IMR-90 (cell line): ENCODE measurements at regions not wholly inside any gene's neighbourhood (a gene's known extent, or its start where the extent isn't known, plus 50 kb on each side); places are given as distances from the start of the nearest gene placed in this dataset.
"Not testable (repeated sequence)": the region's sequence is repeated elsewhere in the genome, so short reads cannot be mapped to it uniquely, and the experiment has no call there.

Experiments
- ATAC-seq: fragments of 200-7000 bp; cut with Tn5 transposase; 2 replicates; pipeline ENCODE4 v1.9.1; 2020; ENCODE audit warnings: low read depth, mild to moderate bottlenecking, moderate library complexity
- BruUV-seq: library from RNA; stranded (reverse); fragments of 400-500 nt; replicated peaks from 2 replicates; lab custom pipeline; 2021; lab: Mats Ljungman, UMichigan
- CTCF ChIA-PET: fragments of 300-600 bp; formaldehyde crosslinking; extraction: SDS; loops from one replicate; lab custom pipeline; 2021; ENCODE audit warnings: antibody characterized with exemption; lab: Yijun Ruan, JAX
- POLR2A ChIA-PET: fragments of 300-600 bp; sonication (Branson Sonifier 250); formaldehyde crosslinking; loops from one replicate; lab custom pipeline; 2022; ENCODE audit warnings: antibody characterized with exemption; ENCODE audit not compliant: unreplicated experiment; lab: Charles Lee
- DNase-seq: peaks from one replicate; pipeline ENCODE4 v3.0.0; 2013
- H2AFZ ChIP-seq: replicated peaks from 2 replicates; pipeline ENCODE3; 2013; ENCODE audit warnings: low read length, mild to moderate bottlenecking; ENCODE audit not compliant: poor library complexity
- H2AK5ac ChIP-seq: 2 replicates; pipeline ENCODE4 v1.6.1; 2013; ENCODE audit warnings: low read depth, low read length, inconsistent platforms
- H2AK9ac ChIP-seq: replicated peaks from 2 replicates; pipeline ENCODE3; 2013; ENCODE audit warnings: mild to moderate bottlenecking, low read depth, low read length, moderate library complexity; ENCODE audit not compliant: poor library complexity
- H2BK120ac ChIP-seq: 2 replicates; pipeline ENCODE4 v1.6.1; 2013; ENCODE audit warnings: low read depth, low read length, inconsistent platforms
- H2BK15ac ChIP-seq: 3 replicates; pipeline ENCODE4 v1.6.1; 2013; ENCODE audit warnings: low read depth, low read length, inconsistent platforms
- H2BK20ac ChIP-seq: 2 replicates; pipeline ENCODE4 v1.6.1; 2013; ENCODE audit warnings: low read depth, mild to moderate bottlenecking, inconsistent platforms, low read length, moderate library complexity
- H2BK5ac ChIP-seq: 2 replicates; pipeline ENCODE4 v1.6.1; 2013; ENCODE audit warnings: mild to moderate bottlenecking, low read depth, low read length, inconsistent platforms; ENCODE audit not compliant: poor library complexity, severe bottlenecking
- H3K14ac ChIP-seq: replicated peaks from 2 replicates; pipeline ENCODE4 v1.6.1; 2013; ENCODE audit warnings: low read depth, low read length, inconsistent platforms
- H3K18ac ChIP-seq: 2 replicates; pipeline ENCODE4 v1.6.1; 2013; ENCODE audit warnings: low read depth, low read length, control low read depth
- H3K23ac ChIP-seq: 2 replicates; pipeline ENCODE4 v1.6.1; 2013; ENCODE audit warnings: low read depth, low read length, inconsistent platforms
- H3K27ac ChIP-seq: 2 replicates; pipeline ENCODE4 v1.5.1; 2013; ENCODE audit warnings: mild to moderate bottlenecking, control low read depth, low read length; ENCODE audit not compliant: insufficient read depth
- H3K27me3 ChIP-seq: 2 replicates; pipeline ENCODE4 v1.6.1; 2013; ENCODE audit warnings: low read length; ENCODE audit not compliant: control insufficient read depth, insufficient read depth
- H3K36me3 ChIP-seq: 2 replicates; pipeline ENCODE4 v1.6.1; 2013; ENCODE audit warnings: low read length, mixed read lengths; ENCODE audit not compliant: control insufficient read depth, insufficient read depth
- H3K4ac ChIP-seq: 2 replicates; pipeline ENCODE4 v1.6.1; 2013; ENCODE audit warnings: low read depth, low read length, inconsistent platforms
- H3K4me1 ChIP-seq: 2 replicates; pipeline ENCODE4 v1.6.1; 2013; ENCODE audit warnings: low read length, mixed read lengths; ENCODE audit not compliant: control insufficient read depth, insufficient read depth
- H3K4me2 ChIP-seq: 2 replicates; pipeline ENCODE4 v1.6.1; 2013; ENCODE audit warnings: low read depth, mild to moderate bottlenecking, control low read depth, low read length, moderate library complexity
- H3K4me3 ChIP-seq: 2 replicates; pipeline ENCODE4 v1.5.1; 2013; ENCODE audit warnings: low read depth, mild to moderate bottlenecking, control low read depth, low read length, moderate library complexity; ENCODE audit not compliant: insufficient read depth
- H3K56ac ChIP-seq: 2 replicates; pipeline ENCODE4 v1.6.1; 2013; ENCODE audit warnings: low read length, inconsistent platforms; ENCODE audit not compliant: insufficient read depth; ENCODE audit errors: extremely low read depth
- H3K79me1 ChIP-seq, 2 experiments: 2 replicates each; pipeline ENCODE4 v1.6.1; 2013; ENCODE audit warnings: low read length in 2 of 2, inconsistent platforms in 1 of 2, low read depth in 1 of 2
- H3K9ac ChIP-seq: 2 replicates; pipeline ENCODE4 v1.6.1; 2013; ENCODE audit warnings: low read depth, low read length, control low read depth
- H3K9me1 ChIP-seq: 2 replicates; pipeline ENCODE4 v1.6.1; 2013; ENCODE audit warnings: low read length, inconsistent platforms; ENCODE audit not compliant: insufficient read depth
- H3K9me3 ChIP-seq: 2 replicates; pipeline ENCODE4 v1.6.1; 2013; ENCODE audit warnings: low read length; ENCODE audit not compliant: control insufficient read depth, insufficient read depth
- H4K20me1 ChIP-seq: 2 replicates; pipeline ENCODE4 v1.6.1; 2013; ENCODE audit warnings: low read length, inconsistent platforms; ENCODE audit not compliant: insufficient read depth
- H4K5ac ChIP-seq: 2 replicates; pipeline ENCODE4 v1.6.1; 2013; ENCODE audit warnings: mild to moderate bottlenecking, low read depth, low read length, control low read depth
- H4K8ac ChIP-seq, 2 experiments: 2 replicates each; pipeline ENCODE4 v1.6.1; 2013; ENCODE audit warnings: low read depth in 2 of 2, low read length in 2 of 2, control low read depth in 1 of 2, inconsistent platforms in 1 of 2
- H4K91ac ChIP-seq: 2 replicates; pipeline ENCODE4 v1.6.1; 2013; ENCODE audit warnings: low read depth, low read length, inconsistent platforms; ENCODE audit not compliant: insufficient read depth
- WGBS, 2 experiments: methylation state at CpG; one replicate each; pipeline versions ENCODE4 v1.1.5 to v1.1.7; 2013; ENCODE audit warnings: missing lambda C conversion rate in 2 of 2; ENCODE audit not compliant: insufficient read length in 1 of 2; ENCODE audit errors: extremely low coverage in 2 of 2; 5-methylcytosine and 5-hydroxymethylcytosine counted together
- dilution Hi-C: fragments of 300-500 bp; cut with HindIII; formaldehyde crosslinking; loops from one replicate; pipeline ENCODE4 v1.14.3; 2018; ENCODE audit warnings: low sequenced_read_pairs; ENCODE audit not compliant: unreplicated experiment
- in situ Hi-C: fragments of 300-500 bp; cut with MboI; formaldehyde crosslinking; loops from 3 replicates; pipeline ENCODE4 v1.14.3; 2019; ENCODE audit warnings: low sequenced_read_pairs, inconsistent platforms, mixed read lengths
- intact Hi-C: fragments of 100-400 bp; cut with micrococcal nuclease; formaldehyde crosslinking; loops from 2 replicates; pipeline ENCODE4 v1.10.0; 2022

GRCh38 chr5:67798470-67798869, 417.1 kb upstream of the PIK3R1 start:
- POLR2A ChIA-PET, H4K91ac ChIP-seq, H3K4ac ChIP-seq, ATAC-seq, H3K9ac ChIP-seq, H3K56ac ChIP-seq, CTCF ChIA-PET, H3K9me1 ChIP-seq, in situ Hi-C loops, H2AFZ ChIP-seq, H4K20me1 ChIP-seq, H3K14ac ChIP-seq, H3K4me2 ChIP-seq, H2BK120ac ChIP-seq, H2BK20ac ChIP-seq, H3K27me3 ChIP-seq, H2BK15ac ChIP-seq, intact Hi-C loops, H3K27ac ChIP-seq, dilution Hi-C loops, H3K36me3 ChIP-seq, H3K79me1 ChIP-seq, H3K18ac ChIP-seq, H3K9me3 ChIP-seq, H2BK5ac ChIP-seq, H4K8ac ChIP-seq, DNase-seq, H3K4me3 ChIP-seq, H2AK9ac ChIP-seq, H3K23ac ChIP-seq, H3K4me1 ChIP-seq, BruUV-seq, H2AK5ac ChIP-seq, H4K5ac ChIP-seq: not testable (repeated sequence)
- no CpG with 5 or more reads among the region's 5 CpGs for WGBS, 2 experiments
